ENCODE measurements at regions not wholly inside any gene's neighbourhood (a gene's known extent, or its start where the extent isn't known, plus 50 kb on each side); places are given as distances from the start of the nearest gene placed in this dataset.

- TF ChIP-seq, protein P1, sequence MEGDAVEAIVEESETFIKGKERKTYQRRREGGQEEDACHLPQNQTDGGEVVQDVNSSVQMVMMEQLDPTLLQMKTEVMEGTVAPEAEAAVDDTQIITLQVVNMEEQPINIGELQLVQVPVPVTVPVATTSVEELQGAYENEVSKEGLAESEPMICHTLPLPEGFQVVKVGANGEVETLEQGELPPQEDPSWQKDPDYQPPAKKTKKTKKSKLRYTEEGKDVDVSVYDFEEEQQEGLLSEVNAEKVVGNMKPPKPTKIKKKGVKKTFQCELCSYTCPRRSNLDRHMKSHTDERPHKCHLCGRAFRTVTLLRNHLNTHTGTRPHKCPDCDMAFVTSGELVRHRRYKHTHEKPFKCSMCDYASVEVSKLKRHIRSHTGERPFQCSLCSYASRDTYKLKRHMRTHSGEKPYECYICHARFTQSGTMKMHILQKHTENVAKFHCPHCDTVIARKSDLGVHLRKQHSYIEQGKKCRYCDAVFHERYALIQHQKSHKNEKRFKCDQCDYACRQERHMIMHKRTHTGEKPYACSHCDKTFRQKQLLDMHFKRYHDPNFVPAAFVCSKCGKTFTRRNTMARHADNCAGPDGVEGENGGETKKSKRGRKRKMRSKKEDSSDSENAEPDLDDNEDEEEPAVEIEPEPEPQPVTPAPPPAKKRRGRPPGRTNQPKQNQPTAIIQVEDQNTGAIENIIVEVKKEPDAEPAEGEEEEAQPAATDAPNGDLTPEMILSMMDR (conservative IDR thresholded peaks at IDR 0.05) = no peak
- TF ChIP-seq ZFX (IDR thresholded peaks at IDR 0.05) = no peak
Observed at GRCh38 chr12:94082690-94083089, 65.7 kb upstream of the PLXNC1 start.

Measured in C4-2B (cell line).